CD4-positive, alpha-beta T cell treated with Interleukin-15 for 4 hours (primary cell): ENCODE measurements at regions not wholly inside any gene's neighbourhood (a gene's known extent, or its start where the extent isn't known, plus 50 kb on each side); places are given as distances from the start of the nearest gene placed in this dataset.
A peak's percentile ranks its signal among the peaks of the same experiment; 100 is the strongest.

Experiments
- DNase-seq: peaks from one replicate; pipeline ENCODE4 v3.0.0-alpha.2; 2020; ENCODE audit warnings: low spot score

GRCh38 chr1:240672132-240672811 lies 60.3 kb upstream of the GREM2 start:
- DNase-seq, result no peak

- no peak for DNase-seq
These were observed 55.4 kb upstream of the GREM2 start for GRCh38 chr1:240667351-240667750.

- DNase-seq, result peak; percentile 32
These were observed 54.7 kb upstream of the GREM2 start for GRCh38 chr1:240666568-240667198.

GRCh38 chr1:240663169-240663879 lies 51.4 kb upstream of the GREM2 start:
- DNase-seq, result no peak
